Suprapubic skin (tissue), 4 donors: ENCODE measurements at regions not wholly inside any gene's neighbourhood (a gene's known extent, or its start where the extent isn't known, plus 50 kb on each side); places are given as distances from the start of the nearest gene placed in this dataset.
"Not testable (repeated sequence)": the region's sequence is repeated elsewhere in the genome, so short reads cannot be mapped to it uniquely, and the experiment has no call there.

Source experiments
- DNase-seq, 2 donors: peaks; one replicate each; pipeline ENCODE4 v3.0.0-alpha.2; 2019; ENCODE audit warnings: low spot score in 2 of 2
- H3K27ac ChIP-seq: fragments of 200-600 bp; sonication (generic); one replicate; pipeline ENCODE4 v1.5.1; 2019
- H3K27me3 ChIP-seq: fragments of 200-600 bp; sonication (generic); one replicate; pipeline ENCODE4 v1.5.1; 2019
- H3K36me3 ChIP-seq: fragments of 200-600 bp; sonication (generic); one replicate; pipeline ENCODE4 v1.5.1; 2019
- H3K4me1 ChIP-seq: fragments of 200-600 bp; sonication (generic); one replicate; pipeline ENCODE4 v1.5.1; 2019
- H3K4me3 ChIP-seq: fragments of 200-600 bp; sonication (generic); one replicate; pipeline ENCODE4 v1.5.1; 2019; ENCODE audit warnings: mild to moderate bottlenecking
- H3K9me3 ChIP-seq: fragments of 200-600 bp; sonication (generic); one replicate; pipeline ENCODE4 v1.5.1; 2019
- CTCF ChIP-seq, 2 donors: fragments of 200-600 bp in 1 of 2; fragments of 450-650 bp in 1 of 2; sonication (generic) in 1 of 2; IDR thresholded peaks; one replicate each; pipeline ENCODE4 v1.5.1; 2016 to 2019; ENCODE audit warnings: antibody characterized with exemption in 2 of 2, mild to moderate bottlenecking in 1 of 2, moderate library complexity in 1 of 2
- EP300 ChIP-seq: sonication (generic); formaldehyde crosslinking; IDR thresholded peaks from one replicate; pipeline ENCODE4 v1.6.1; 2017; ENCODE audit warnings: antibody characterized with exemption
- POLR2A ChIP-seq, 2 donors: fragments of 450-650 bp; IDR thresholded peaks; one replicate each; pipeline ENCODE4 v1.6.1; 2017; ENCODE audit warnings: antibody characterized with exemption in 2 of 2, mild to moderate bottlenecking in 2 of 2, moderate library complexity in 2 of 2
- POLR2AphosphoS5 ChIP-seq, 3 donors: sonication (generic); formaldehyde crosslinking; IDR thresholded peaks; one replicate each; pipeline ENCODE4 v1.6.1; 2017; ENCODE audit warnings: antibody characterized with exemption in 3 of 3
- WGBS: methylation state at CpG from one replicate; pipeline ENCODE4 v1.1.5; 2018; 5-methylcytosine and 5-hydroxymethylcytosine counted together

- 78% methylated on average over 1 of the region's 1 CpG for WGBS
- Histone ChIP-seq H3K36me3 (no peaks in the 10 kb centered on the region), H3K9me3 (no peaks in the 10 kb centered on the region), H3K4me3 (no peak overlapping the region), H3K4me1 (no peaks in the 10 kb centered on the region), H3K27me3 (no peaks in the 10 kb centered on the region), H3K27ac (no peak overlapping the region)
- DNase-seq: no peak
- TF ChIP-seq POLR2AphosphoS5 (IDR thresholded peaks at IDR 0.05) (no peak), CTCF (IDR thresholded peaks at IDR 0.05) (no peak), EP300 (no peak), POLR2A (IDR thresholded peaks at IDR 0.05) (no peak)
Observed at GRCh38 chrX:95762716-95763115, 921.9 kb upstream of the DIAPH2 start.

DNA sequence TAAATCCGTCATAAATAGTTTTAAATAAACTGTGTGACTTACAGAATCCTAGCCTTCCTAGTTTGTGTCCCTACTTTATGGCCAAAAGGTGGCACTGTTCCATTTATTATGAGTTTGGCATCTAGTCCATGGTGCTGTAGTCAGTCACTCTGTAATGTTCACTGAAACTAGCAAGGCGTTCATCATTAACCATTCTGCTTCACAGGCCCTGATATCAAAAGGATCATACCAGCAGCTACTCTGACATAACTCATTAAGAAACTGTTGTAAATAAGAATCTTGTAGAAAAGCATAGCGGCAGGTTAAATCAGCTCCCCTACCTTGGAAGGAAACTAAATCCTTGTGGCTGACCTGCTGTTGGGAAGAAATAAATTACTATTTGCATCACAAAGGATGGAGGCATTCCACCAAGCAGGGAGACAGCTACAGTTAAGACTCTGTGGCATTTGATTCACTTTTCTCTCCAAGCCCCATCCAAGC, 919.6 kb upstream of the DIAPH2 start:
- Histone ChIP-seq H3K36me3 (no peaks in the 10 kb centered on the region), H3K27ac (no peak overlapping the region), H3K27me3 (no peaks in the 10 kb centered on the region), H3K4me1 (no peaks in the 10 kb centered on the region), H3K9me3 (no peaks in the 10 kb centered on the region), H3K4me3 (no peak overlapping the region)
- DNase-seq: no peak
- WGBS: 11% methylated on average over 3 of the region's 3 CpGs
- TF ChIP-seq EP300: no peak
- peak in 1 of 2 donors; percentile 9 for TF ChIP-seq CTCF (IDR thresholded peaks at IDR 0.05)

DNA sequence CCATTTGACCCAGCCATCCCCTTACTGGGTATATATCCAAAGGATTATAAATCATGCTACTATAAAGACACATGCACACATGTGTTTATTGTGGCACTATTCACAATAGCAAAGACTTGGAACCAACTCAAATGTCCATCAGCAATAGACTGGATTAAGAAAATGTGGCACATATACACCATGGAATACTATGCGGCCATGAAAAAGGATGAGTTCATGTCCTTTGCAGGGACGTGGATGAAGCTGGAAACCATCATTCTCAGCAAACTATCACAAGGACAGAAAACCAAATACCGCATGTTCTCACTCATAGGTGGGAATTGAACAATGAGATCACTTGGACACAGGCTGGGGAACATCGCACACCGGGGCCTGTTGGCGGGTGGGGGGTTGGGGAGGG, 913.4 kb upstream of the DIAPH2 start:
- not testable (repeated sequence) for H3K4me3 ChIP-seq, H3K27ac ChIP-seq, H3K36me3 ChIP-seq, H3K9me3 ChIP-seq, H3K27me3 ChIP-seq, H3K4me1 ChIP-seq, DNase-seq
- 86% methylated on average over 6 of the region's 6 CpGs for WGBS

DNA sequence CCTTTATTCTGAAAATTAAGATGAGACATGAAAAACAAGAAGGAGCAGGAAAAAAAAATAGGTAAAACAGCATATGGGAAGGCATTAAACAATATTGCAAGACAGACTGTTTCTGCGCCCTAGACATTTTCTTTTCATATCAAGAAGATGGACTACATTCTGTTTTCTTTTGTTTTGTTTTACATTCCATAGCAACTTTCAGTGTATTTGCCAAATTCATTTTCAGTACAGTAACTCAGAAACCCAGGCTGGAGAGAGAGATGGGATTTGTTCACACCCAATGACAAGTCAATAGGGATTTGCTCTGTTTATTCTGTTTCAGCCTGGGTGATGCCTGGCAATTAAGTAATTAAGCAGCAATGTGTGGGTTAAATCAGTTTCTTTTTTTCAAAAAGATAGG, 892.8 kb upstream of the DIAPH2 start:
- H3K27ac ChIP-seq: no peak overlapping the region
- H3K4me3 ChIP-seq: no peak overlapping the region
- H3K36me3 ChIP-seq: no peaks in the 10 kb centered on the region
- TF ChIP-seq POLR2A (IDR thresholded peaks at IDR 0.05): no peak
- no peak for TF ChIP-seq CTCF (IDR thresholded peaks at IDR 0.05)
- TF ChIP-seq EP300: no peak
- TF ChIP-seq POLR2AphosphoS5 (IDR thresholded peaks at IDR 0.05): no peak
- no peaks in the 10 kb centered on the region for H3K4me1 ChIP-seq
- H3K9me3 ChIP-seq: no peaks in the 10 kb centered on the region
- no peaks in the 10 kb centered on the region for H3K27me3 ChIP-seq
- no peak for DNase-seq
- 63% methylated on average over 1 of the region's 1 CpG for WGBS

GRCh38 chrX:95797344-95797743, 887.3 kb upstream of the DIAPH2 start:
- no peak for DNase-seq
- H3K4me1 ChIP-seq: no peaks in the 10 kb centered on the region
- no peak for TF ChIP-seq POLR2AphosphoS5 (IDR thresholded peaks at IDR 0.05)
- no peak for TF ChIP-seq EP300
- no peak for TF ChIP-seq POLR2A (IDR thresholded peaks at IDR 0.05)
- no peak for TF ChIP-seq CTCF (IDR thresholded peaks at IDR 0.05)
- no peak overlapping the region for H3K4me3 ChIP-seq
- H3K36me3 ChIP-seq: no peaks in the 10 kb centered on the region
- H3K9me3 ChIP-seq: no peaks in the 10 kb centered on the region
- H3K27me3 ChIP-seq: no peaks in the 10 kb centered on the region
- 86% methylated on average over 1 of the region's 1 CpG for WGBS
- H3K27ac ChIP-seq: no peak overlapping the region

DNA sequence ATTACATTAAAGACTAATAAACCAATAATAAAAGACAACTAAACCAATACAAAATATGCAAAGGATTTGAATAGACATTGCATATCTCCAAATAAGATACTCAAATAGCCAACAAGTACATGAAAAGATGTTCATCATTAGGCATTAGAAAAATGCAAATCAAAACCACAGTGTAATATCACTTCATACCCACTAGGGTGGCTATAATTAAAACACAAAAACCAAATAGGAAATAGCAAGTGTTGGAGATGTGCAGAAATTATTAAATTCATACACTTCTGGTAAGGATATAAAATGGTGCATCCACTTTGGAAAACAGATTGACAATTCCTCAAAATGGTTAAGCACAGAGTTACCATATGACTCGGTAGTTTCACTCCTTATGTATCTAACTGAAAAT, 860.8 kb upstream of the DIAPH2 start:
- Histone ChIP-seq H3K4me1 (no peaks in the 10 kb centered on the region), H3K36me3 (no peaks in the 10 kb centered on the region), H3K9me3 (no peaks in the 10 kb centered on the region), H3K27me3 (no peaks in the 10 kb centered on the region), H3K4me3 (no peak overlapping the region), H3K27ac (no peak overlapping the region)
- 78% methylated on average over 1 of the region's 1 CpG for WGBS
- no peak for DNase-seq
- TF ChIP-seq POLR2AphosphoS5 (IDR thresholded peaks at IDR 0.05) (no peak), CTCF (IDR thresholded peaks at IDR 0.05) (no peak), POLR2A (IDR thresholded peaks at IDR 0.05) (no peak), EP300 (no peak)
